Neural progenitor cell (in vitro differentiated cells): ENCODE measurements at regions not wholly inside any gene's neighbourhood (a gene's known extent, or its start where the extent isn't known, plus 50 kb on each side); places are given as distances from the start of the nearest gene placed in this dataset.

Experiments used
- EZH2 ChIP-seq: fragments of 200-600 bp; sonication (generic); IDR thresholded peaks from 2 replicates; pipeline ENCODE4 v1.6.1; 2017; ENCODE audit warnings: antibody characterized with exemption, mild to moderate bottlenecking, moderate library complexity
- EZH2phosphoT487 ChIP-seq: fragments of 200-600 bp; sonication (generic); IDR thresholded peaks from 2 replicates; pipeline ENCODE4 v1.6.1; 2017; ENCODE audit warnings: antibody characterized with exemption
- TF ChIP-seq, protein P1 (sequence below): fragments of 200-600 bp; sonication (generic); IDR thresholded peaks from 2 replicates; pipeline ENCODE4 v1.5.1; 2017; ENCODE audit warnings: antibody characterized with exemption, mild to moderate bottlenecking

DNA sequence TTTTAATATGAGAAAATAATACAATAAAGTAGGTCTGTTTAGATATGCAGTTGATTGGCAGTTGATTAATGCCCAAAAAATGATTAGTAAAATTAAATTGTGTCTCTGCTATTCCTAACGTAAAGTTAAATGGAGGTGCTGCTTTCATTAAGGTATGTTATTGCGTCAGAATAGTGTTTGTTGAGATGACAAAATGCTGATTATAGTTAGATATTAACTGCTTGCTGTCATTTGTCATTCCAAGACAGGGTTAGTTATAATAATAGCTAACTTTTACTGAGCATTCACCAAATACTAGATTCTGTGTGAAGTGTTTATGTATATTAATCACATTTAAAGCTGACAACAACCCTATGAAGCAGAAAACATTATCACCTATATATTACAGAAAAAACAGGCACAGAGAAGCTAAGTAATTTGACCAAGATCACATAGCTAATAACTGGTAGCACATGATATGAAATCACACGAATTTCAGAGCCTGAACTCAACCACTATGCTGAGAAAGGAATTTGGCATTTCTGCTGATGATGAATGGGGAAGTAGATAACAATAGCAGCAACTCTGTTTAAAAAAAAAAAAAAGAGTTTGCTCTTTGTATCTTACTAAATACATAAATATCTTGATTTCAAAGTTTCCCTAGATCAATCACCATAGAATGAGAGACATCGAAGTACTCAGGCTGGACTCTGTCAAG, 59.7 kb upstream of the WDR44 start:
- TF ChIP-seq, protein P1, sequence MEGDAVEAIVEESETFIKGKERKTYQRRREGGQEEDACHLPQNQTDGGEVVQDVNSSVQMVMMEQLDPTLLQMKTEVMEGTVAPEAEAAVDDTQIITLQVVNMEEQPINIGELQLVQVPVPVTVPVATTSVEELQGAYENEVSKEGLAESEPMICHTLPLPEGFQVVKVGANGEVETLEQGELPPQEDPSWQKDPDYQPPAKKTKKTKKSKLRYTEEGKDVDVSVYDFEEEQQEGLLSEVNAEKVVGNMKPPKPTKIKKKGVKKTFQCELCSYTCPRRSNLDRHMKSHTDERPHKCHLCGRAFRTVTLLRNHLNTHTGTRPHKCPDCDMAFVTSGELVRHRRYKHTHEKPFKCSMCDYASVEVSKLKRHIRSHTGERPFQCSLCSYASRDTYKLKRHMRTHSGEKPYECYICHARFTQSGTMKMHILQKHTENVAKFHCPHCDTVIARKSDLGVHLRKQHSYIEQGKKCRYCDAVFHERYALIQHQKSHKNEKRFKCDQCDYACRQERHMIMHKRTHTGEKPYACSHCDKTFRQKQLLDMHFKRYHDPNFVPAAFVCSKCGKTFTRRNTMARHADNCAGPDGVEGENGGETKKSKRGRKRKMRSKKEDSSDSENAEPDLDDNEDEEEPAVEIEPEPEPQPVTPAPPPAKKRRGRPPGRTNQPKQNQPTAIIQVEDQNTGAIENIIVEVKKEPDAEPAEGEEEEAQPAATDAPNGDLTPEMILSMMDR, result no peak
- no peak for TF ChIP-seq EZH2phosphoT487
- no peak for TF ChIP-seq EZH2
